GM19372 (cell line): ENCODE measurements at regions not wholly inside any gene's neighbourhood (a gene's known extent, or its start where the extent isn't known, plus 50 kb on each side); places are given as distances from the start of the nearest gene placed in this dataset.
"Not testable (repeated sequence)": the region's sequence is repeated elsewhere in the genome, so short reads cannot be mapped to it uniquely, and the experiment has no call there.

ENCODE experiments used
- ATAC-seq: cut with Tn5 transposase; IDR thresholded peaks from one replicate; pipeline ENCODE4 v1.9.1; 2021; ENCODE audit warnings: mild to moderate bottlenecking, low read depth, moderate library complexity; ENCODE audit not compliant: unreplicated experiment

DNA sequence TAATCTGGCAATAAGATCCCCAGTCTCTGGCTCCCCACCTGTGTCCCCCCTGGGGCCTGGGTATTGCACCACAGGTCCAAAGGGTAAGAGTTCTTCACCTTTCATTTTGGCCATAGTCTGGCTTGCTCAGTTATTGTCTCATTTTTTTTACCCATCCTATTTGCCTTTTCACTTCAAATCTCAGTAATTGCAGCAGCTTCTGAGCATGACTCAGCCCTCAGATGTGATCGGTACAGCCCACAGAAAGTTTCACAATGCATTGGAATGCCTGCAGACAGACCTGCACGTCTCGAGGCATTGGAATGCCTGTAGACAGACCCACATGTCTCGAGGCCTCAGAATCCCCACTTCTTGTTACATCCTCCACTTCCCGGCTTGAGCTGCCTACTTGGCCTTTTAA lies 173.6 kb downstream of the NUFIP1 start:
- no peak for ATAC-seq

DNA sequence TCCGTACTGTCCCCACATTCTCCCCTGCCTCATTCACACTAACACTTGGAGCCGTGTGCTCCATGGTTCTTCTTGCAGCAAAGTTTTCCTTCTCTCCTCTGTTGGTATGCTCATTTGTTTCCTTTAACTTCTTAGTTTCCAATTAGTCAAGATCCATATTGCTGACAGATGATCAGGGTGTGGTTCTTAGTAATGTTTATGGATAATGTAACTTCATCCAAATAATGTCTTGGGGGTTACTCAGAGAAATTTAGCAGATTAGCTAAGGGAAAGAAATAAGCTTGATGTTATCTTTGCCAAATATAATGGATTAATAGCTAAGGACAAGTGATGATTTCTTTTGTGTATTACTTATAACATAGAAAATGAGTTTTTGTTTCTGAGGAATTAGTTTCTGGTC lies 174.4 kb downstream of the NUFIP1 start:
- ATAC-seq = no peak

DNA sequence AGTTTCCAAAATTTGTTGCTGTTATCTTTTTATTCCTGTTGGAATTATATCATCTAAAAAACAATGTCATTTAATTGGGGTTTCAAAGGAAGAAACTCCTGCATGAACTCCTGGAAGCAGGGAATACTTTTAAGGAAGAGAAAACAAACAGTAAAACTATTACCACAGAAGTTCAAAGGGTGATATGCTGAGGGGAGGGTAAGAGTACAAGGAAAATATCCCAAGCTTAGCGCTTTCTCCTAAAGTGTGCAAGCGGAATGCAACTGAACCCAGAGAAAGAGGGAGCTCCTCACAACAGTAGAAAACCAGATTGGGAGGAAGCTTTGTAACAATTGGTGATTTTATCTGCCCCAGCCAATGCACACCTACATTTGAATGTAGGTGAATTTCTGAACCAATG lies 175.1 kb downstream of the NUFIP1 start:
- no peak for ATAC-seq

DNA sequence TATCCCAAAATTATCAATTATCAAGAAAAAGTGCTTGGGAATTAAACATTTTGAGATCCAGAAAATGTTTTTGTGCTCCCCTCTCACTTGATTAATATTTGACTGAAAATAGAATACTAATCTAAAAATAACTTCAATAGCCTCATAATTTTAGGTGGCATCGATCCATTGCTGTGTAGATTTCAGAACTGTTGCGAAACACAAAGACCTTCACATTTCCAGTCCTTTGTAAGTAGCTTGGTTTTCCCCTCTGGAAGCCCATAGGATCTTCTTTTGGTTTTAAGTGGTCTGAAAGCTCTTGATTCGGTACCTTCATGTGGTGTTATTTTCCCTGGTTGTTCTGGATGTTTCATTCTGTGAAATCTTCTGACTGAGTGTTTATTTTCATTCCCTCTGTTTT lies 176.5 kb downstream of the NUFIP1 start:
- no peak for ATAC-seq

DNA sequence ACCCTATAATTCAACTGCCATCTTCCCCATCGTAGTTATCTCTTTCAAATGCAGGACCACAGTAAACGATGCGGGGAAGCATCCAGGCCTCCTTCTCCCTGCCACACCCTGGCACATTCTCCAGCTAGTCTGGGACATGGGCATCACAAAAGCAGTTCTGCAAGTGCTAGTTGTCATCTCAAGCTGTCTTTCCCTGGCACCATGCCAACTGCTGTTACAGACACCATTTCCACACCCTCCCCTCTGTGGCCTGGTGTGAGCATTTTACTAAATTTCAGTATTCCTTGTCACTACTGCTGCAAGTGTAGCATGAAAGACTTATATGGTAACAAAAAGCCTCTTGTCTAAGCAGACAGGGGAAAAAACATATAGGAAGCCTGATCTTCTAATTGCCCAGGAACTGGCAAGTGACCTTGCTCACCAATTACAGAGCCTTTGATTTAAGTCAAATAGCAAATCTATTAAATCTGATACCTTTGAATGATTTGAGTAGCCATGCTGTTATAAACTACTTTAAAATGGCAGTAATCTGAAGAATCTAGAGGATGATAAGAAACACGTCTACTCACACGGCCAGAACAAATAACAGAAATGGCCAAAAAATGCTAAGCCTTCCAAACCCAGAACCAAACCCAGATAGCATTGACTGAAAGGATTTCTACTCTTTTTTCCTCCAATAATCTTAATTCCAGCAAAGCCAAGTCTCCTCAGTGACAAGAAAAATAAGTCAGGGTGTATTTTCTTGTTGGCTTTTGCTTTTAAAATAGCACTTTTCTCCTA lies 179.0 kb downstream of the NUFIP1 start:
- ATAC-seq = no peak

DNA sequence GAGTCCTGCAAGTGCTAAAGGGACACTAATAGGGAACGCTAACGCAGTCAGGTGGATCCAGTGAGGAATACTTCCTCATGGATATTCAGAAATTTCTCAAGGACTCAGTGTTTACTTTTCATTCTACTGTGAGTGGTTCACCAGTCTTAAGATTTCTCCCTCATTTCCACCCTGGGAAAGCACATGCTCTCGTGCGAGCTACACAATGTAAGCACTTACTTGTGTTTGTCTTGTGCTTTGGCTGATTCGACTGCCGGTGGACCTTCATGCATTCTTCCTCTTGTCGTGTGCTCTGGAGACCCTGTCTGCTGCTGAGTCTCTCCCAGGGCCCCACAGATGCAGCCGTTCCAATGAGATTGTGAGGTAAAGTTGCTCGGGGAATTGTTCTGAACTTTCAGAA lies 180.1 kb downstream of the NUFIP1 start:
- no peak for ATAC-seq

DNA sequence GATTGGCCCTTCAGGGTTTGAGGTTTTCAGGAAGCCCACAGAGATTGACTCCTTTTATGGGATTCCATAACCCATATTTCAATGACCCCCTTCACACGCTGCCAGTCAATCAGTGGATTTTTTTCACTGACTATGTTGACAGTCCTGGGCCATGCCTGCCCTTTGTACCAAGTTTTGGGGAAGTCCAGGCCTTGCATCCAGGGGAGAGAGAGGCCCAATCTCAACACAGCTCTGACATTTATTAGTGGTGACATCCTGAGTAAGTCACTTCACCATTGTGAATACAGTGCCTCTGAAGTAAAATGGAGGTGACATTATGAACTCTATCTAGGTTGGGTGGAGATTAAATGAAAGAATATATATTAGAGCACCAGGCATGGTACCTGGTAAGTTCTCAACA lies 181.1 kb downstream of the NUFIP1 start:
- no peak for ATAC-seq

DNA sequence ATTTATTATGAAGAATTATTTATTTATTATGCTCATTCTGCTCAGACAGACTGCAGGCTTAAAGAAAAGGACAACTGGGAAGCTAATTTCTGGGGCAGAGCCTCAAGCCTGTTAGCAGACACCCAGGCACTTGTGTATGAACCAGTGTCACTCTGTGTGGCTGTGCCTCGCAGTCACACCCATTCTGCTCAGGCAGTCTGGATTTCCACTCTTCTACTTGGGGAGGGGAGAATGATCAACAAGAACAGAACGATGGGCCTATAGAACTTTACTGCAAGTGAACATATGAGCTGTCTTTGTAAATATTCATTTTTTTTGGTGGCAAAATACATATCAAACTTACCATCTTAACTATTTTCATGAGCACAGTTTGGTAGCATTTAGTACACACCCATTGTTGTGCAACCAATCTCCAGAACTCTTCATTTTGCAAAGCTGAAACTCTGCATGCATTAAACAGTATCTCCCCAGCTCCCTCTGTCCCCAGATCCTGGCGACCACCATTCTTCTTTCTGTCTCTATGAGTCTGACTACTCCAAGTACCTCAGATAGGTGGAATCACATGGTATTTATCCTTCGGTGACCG lies 181.7 kb downstream of the NUFIP1 start:
- ATAC-seq = no peak

DNA sequence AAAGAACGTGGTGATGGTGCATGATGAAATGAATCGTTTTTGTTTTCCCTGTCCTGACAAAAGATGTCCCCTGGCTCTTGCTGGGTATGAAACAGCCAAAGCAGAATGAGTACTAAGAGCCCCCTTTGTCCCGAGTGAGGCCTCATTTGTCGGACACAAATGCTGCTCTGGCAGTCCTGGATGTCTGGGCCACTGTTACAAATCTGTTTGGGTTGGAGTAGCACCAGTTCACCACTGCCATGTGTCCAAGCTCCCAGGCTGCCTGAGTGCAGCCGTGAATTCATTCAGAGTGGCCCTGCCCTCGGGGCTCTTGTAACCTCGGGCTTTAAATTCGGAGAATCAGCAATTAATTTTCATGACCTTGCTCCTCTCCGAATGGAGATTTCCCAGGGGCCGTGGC lies 182.4 kb downstream of the NUFIP1 start:
- no peak for ATAC-seq

DNA sequence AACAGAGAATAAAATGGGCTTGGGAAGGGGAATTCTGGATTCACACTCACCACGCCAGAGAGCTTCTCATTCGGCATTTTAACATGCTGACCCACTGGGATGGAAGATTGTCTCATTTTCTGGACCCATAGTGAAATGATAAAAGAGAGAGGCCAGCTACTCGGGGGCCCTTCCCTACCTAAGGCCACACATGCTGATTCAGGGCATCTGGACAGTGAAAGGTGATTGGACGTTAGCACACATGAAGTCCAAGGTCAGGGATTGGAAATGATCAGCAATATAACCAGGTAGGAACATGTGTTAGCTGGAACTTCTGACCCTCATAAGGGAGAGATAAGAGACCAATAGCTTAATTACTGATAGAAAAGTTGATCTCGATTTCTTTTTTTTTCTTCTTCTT lies 183.7 kb downstream of the NUFIP1 start:
- ATAC-seq = no peak

DNA sequence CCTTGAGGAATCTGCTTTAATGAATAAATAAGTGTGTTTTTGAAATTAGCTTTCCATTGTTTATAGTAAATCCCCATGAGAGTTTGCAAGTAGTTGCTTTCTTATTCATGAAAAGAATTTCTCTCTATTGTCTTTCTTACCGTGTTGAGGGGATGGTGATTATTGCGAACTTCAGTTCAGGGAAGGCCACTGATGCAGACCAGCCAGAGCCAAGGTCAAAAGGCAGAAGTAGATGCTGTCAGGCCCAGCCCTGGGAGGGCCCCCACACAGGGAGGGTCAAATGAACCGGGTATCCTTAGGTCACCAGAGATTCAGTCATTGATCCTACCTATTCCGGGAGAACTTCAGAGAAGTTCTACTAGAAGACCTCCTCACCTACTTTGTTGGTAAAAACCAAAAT lies 185.9 kb downstream of the NUFIP1 start:
- no peak for ATAC-seq

DNA sequence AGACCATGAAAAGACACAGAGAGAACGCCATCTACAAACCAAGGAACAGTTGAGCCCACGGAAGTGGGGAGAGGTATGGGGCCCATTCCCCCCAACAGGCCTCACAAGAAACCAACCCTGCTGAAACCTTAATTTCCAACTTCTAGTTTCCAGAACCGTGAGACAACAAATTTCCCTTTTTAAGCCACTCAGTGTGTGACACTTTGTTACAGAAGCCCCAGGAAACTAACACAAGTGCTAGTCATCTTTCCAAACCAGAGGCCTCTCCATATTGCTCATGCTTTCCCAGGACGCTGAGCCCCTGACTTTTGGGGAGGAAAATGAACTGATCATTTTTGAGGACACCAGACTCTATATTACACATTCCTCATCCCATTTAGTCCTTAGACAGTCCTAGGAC lies 186.8 kb downstream of the NUFIP1 start:
- ATAC-seq = no peak

DNA sequence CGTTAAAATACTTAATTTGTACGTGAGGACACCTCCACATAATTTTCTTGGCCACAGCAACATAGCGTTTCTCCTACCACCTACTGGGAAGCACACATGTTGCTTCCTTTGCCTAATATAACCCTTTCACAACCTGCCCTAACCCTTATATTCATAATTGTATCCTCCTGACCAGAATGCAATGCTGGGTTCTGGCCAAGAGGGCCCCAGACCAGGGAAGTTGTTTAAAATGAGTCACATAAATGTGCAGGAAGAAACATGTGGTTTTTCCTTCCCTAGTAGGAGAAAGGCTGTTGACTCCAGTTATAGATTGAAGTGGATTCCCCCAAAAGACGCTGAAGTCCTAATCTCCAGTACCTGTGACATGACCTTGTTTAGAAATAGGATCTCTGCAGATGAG lies 187.3 kb downstream of the NUFIP1 start:
- ATAC-seq = no peak

DNA sequence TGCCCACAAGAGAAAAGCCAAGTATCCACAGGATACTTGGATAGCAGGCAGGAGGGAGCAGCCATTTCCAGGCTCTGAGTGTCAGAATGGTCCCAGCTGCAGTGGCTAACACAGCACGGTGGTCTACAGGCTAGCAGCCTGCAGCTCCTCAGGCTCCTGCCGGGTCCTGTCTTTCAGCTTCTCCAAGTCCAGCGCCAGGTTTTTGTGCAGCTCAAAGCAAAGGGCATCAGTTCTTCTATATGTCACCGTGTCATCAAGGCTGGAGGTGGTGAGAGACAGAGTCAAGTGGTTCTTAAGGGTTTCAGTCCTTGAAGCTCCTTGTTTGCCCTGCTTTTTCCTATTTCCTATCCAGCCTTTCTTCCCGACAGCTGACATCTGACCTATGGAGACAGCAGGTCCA lies 188.6 kb downstream of the NUFIP1 start:
- ATAC-seq = no peak

DNA sequence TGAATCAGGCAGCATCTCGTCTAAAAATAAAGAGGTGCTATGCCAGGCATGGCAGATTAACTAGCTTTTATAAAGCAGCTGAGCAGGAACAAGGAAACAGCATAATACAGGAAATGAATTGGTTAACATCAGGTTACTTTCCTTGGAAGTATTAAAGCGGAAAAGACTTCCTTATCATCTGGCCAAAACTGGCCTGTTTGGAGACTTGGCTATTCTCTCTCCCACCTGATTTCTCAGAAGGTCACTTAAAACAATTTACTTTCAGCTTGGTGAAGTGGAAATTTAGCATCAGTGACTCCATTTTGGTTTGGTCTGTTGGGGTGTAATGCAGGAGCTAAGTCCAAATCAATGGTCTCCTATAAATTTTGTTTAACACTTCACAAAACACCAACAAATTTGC lies 191.6 kb downstream of the NUFIP1 start:
- no peak for ATAC-seq

DNA sequence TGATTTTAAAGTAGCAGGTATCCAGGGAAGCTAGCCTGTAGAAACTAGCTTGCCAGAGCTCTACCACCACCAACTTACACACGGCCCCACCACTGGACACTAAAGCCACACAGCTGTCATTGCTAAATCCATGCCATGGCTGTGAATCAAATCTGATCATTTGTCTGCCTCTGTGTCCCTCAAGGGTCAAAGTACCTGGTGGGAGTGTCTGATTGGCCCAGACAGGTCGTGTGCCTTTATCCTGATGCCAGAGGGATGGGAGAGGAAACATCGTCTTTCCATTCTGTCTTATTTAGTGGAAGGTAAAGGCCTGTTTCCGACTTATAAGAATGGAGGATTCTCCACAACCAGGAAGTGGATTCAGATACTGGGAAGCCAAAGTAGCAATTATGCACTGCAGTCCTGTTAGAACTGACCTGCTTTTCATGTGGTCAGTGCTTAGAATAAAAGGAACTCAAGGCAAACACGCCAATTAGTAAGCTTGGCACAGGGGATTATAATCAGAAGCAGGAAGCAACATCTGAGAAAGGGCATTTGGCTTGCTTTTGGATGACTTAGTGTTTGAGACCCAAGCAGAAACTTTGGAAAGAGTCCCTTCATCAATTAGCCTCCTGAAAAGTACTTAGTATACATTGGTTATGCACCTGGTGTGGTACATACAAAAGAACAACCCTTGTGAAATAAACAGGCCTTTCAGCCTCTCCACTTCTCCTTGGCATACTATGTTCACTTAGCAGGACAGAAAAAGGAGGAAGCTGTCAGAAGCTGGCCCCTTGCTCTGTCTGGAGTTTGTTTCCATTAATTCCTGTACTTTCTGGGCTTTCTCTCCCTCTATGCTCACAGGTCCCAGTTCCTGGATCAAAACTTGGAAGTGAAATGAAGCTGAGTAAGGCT lies 192.4 kb downstream of the NUFIP1 start:
- no peak for ATAC-seq

DNA sequence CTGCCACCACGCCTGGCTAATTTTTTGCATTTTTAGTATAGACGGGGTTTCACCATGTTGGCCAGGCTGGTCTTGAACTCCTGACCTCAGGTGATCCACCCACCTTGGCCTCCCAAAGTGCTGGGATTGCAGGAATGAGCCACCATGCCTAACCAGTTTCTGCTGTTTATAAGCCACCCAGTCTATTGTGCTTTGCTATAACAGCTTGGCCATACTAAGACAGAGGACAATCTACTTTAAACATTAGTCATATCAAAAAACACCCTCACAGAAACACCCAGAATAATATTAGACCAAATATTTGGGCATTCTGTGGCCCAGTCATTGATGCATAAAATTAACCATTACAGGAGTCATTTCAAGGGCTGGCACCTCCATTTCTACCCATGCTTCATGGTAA lies 193.2 kb downstream of the NUFIP1 start:
- not testable (repeated sequence) for ATAC-seq

DNA sequence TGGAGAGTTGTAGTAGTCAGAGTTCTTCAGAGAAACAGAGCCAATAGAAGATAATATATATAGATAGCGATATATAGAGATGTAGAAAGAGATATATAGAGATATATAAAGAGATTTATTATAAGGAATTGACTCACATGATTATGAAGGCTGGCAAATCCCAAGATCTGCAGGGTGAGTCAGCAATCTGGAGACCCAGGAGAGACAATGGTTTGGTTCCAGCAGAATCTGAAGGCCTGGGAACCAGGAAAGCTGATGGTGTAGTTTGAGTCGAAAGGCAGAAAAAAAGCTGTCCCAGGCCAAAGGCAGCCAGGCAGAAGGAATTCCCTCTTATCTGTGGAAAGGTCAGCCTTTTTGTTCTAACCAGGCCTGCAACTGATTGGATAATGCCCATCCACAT lies 194.1 kb downstream of the NUFIP1 start:
- ATAC-seq = no peak

DNA sequence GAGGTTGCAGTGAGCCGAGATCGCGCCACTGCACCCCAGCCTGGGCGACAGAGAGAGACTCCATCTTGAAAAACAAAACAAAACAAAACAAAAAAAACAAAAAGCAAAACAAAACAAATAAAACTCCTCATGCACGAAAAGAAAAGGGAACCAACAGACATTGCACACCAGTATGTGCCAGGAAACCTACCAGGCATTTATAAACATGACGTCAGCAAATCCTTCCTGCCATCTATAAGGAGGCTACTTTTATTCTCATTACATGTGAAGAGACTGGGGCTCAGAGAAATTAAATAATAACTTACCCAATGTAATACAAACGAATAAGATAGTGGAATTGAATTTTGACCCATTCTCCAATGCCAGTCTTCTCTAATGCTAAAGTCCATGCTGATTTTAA lies 197.2 kb downstream of the NUFIP1 start:
- ATAC-seq = no peak

DNA sequence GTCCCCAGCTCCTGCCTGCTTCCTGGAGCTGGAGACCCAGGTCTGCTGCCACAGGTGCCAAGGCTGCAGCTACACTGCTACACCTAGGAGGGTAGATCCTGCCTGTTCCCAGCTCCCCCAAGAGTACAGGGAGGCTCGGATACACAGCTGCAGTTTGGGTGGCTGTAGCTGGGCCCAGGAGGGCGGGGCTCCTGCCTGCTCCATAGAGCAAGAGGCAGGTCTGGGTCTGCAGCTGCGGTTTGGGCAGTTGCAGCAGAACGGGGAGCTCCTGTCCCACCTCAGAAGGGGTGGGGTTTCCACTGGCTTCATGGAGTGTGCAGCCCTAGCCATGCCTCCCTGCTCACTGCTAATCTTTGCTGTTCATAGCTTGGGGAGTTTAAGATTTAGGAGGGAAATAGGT lies 199.0 kb downstream of the NUFIP1 start:
- no peak for ATAC-seq

DNA sequence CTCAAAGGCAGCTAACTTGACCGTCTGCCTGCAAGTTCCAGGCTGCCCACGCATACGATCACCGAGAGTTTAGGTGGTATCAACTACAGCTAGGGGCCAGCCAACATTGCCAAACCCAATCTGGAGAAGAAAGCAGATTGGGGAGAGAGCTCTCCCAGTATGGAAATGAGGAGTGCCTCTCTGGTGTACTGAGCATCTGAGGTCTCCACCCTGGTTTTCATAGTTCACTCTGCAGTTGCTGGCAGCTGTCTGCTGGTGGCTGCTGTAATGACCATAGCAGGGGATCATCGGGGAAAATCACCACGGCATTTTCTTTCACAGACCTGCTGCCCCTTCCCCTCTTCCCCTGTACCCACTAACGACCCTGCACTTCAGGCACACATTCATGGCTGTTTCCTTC lies 201.7 kb downstream of the NUFIP1 start:
- no peak for ATAC-seq

DNA sequence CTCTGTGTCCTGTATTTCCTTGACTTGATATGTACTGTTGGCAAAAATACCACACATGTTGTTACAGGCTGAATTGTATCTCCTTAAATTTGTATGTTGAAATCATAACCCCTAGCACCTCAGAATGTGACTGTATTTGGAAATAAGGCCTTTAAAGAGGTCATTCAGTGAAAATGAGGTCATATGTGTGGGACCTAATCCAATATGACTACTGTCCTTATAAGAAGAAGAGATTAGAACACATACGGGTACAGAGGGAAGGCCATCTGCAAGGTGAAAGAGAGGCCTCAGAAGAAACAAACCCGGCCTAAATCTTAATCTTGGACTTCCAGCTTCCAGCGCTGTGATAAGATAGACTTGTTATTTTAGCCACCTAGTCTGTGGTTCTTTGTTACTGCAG lies 202.5 kb downstream of the NUFIP1 start:
- no peak for ATAC-seq
